Progenitor cell of endocrine pancreas (in vitro differentiated cells): ENCODE measurements at regions not wholly inside any gene's neighbourhood (a gene's known extent, or its start where the extent isn't known, plus 50 kb on each side); places are given as distances from the start of the nearest gene placed in this dataset.
"Not testable (repeated sequence)": the region's sequence is repeated elsewhere in the genome, so short reads cannot be mapped to it uniquely, and the experiment has no call there.

Experiments
- DNase-seq: peaks from one replicate; pipeline ENCODE4 v3.0.0; 2021; ENCODE audit warnings: low spot score; ENCODE audit not compliant: unreplicated experiment
- H3K27ac Mint-ChIP-seq: 2 replicates; pipeline ENCODE4 v1.8.0; 2021; ENCODE audit warnings: mild to moderate bottlenecking, moderate library complexity, mixed read lengths
- H3K27me3 Mint-ChIP-seq: 2 replicates; pipeline ENCODE4 v1.8.0; 2021; ENCODE audit warnings: mixed read lengths
- H3K36me3 Mint-ChIP-seq: 2 replicates; pipeline ENCODE4 v1.8.0; 2022; ENCODE audit warnings: mixed read lengths; ENCODE audit not compliant: insufficient read depth
- H3K4me1 Mint-ChIP-seq: 2 replicates; pipeline ENCODE4 v1.8.0; 2021; ENCODE audit warnings: low read depth, mixed read lengths
- H3K4me3 Mint-ChIP-seq: 2 replicates; pipeline ENCODE4 v1.8.0; 2021; ENCODE audit warnings: low read depth, mild to moderate bottlenecking, moderate library complexity, mixed read lengths
- H3K9me3 Mint-ChIP-seq: 2 replicates; pipeline ENCODE4 v1.8.0; 2021; ENCODE audit warnings: low read depth, mixed read lengths
- TF ChIP-seq, protein P1 (sequence below): fragments of 200-600 bp; sonication (generic); IDR thresholded peaks from one replicate; pipeline ENCODE4 v1.5.0; 2021; ENCODE audit warnings: antibody characterized with exemption, mild to moderate bottlenecking; ENCODE audit not compliant: unreplicated experiment

DNA sequence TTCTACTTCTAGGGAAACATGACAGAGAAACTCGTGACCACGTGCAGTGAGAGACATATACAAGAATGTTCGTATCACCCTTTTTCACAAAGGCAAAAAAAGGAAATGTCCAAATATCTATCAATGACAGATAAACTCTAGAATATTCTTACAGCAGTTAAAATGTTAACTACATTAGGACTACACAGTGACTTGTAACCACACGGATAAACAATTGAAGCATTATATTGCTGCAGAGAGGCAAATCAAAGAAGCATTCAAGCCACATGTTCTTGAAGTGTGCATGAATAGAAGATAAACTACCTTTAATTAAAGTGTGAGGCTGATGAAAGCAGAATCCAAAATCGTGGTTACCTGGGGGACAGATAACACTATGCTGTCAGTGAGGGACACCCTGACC lies 935.3 kb upstream of the KLHL29 start:
- no peaks in the 10 kb centered on the region for H3K27me3 Mint-ChIP-seq
- no peak overlapping the region for H3K27ac Mint-ChIP-seq
- H3K4me3 Mint-ChIP-seq = no peak overlapping the region
- no peak for DNase-seq
- H3K36me3 Mint-ChIP-seq = peaks cover 1% of the 10 kb centered on the region
- peaks cover 2% of the 10 kb centered on the region for H3K4me1 Mint-ChIP-seq
- TF ChIP-seq, protein P1, sequence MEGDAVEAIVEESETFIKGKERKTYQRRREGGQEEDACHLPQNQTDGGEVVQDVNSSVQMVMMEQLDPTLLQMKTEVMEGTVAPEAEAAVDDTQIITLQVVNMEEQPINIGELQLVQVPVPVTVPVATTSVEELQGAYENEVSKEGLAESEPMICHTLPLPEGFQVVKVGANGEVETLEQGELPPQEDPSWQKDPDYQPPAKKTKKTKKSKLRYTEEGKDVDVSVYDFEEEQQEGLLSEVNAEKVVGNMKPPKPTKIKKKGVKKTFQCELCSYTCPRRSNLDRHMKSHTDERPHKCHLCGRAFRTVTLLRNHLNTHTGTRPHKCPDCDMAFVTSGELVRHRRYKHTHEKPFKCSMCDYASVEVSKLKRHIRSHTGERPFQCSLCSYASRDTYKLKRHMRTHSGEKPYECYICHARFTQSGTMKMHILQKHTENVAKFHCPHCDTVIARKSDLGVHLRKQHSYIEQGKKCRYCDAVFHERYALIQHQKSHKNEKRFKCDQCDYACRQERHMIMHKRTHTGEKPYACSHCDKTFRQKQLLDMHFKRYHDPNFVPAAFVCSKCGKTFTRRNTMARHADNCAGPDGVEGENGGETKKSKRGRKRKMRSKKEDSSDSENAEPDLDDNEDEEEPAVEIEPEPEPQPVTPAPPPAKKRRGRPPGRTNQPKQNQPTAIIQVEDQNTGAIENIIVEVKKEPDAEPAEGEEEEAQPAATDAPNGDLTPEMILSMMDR = no peak
- H3K9me3 Mint-ChIP-seq = peaks cover 5% of the 10 kb centered on the region

DNA sequence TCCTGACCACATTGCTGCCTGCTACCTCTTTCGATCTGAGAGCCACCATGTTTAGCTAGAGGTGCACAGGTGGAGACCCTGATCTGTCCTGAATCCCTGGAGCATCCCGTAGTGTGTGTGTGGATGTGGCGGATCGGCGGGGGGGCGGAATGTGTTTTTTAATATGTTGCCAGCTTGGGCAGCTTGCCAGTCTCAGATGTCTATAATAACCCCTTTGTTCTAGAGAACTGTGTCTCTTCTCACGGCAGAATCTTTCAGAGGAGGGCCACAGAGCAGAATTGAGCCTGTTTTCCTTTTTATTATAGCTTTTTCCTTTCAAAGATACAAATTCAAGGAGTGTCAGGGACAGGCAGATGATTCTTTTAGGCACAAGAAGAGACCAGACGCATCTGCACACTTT lies 934.1 kb upstream of the KLHL29 start:
- TF ChIP-seq, protein P1 = no peak
- peaks cover 1% of the 10 kb centered on the region for H3K36me3 Mint-ChIP-seq
- H3K27me3 Mint-ChIP-seq = no peaks in the 10 kb centered on the region
- H3K9me3 Mint-ChIP-seq = peaks cover 5% of the 10 kb centered on the region
- no peak overlapping the region for H3K27ac Mint-ChIP-seq
- peaks cover 2% of the 10 kb centered on the region for H3K4me1 Mint-ChIP-seq
- no peak for DNase-seq
- H3K4me3 Mint-ChIP-seq = no peak overlapping the region

DNA sequence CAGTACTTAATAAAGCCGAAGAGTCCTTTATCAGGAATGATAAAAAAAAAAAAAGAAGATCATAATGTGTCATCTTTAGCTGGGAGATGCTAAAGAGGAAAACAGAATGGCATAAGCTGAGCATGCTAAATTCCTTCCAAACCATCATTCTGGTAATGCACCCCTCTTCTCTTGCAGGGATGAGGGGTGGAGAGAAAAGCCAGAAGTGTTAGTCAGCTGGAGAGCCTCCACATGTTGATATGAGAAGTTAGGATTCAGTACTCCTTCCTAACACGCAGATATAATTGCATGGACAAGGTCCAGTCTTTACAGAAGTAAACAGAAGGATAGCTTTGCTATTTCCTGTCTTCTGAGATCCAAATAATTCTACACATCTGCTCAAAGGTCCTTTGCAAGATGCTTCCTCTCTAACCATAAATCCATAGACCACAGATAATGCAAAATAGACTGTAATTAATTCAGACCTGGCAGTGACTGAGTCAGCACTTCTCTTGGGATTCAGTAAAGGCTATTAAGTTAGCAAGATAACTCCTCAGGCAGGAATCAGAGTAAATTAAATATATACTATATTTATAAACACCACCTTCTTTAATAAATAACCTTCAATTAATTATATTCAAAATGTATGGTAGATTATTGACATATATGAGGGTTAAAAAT lies 930.0 kb upstream of the KLHL29 start:
- H3K4me3 Mint-ChIP-seq = no peak overlapping the region
- no peak overlapping the region for H3K27ac Mint-ChIP-seq
- peaks cover 6% of the 10 kb centered on the region for H3K4me1 Mint-ChIP-seq

DNA sequence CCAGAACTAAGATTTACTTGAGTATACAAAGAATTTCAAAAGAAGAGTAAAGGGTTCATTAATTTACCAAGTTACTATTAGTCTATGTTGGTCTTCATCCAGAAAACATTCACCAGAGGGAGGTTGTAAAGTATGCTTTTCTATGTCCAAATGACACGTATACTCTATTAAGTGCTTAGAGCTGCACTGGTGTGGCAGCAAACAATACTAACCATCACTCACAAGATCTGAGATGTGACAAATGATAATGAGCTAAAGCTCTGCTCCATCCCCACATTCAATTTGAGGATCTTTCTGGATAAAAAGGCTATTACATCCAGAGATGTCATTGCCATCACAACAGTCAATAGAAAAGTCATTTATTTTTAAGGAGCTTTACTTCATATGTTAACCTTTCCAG lies 926.5 kb upstream of the KLHL29 start:
- Mint-ChIP-seq H3K9me3 (no peaks in the 10 kb centered on the region), H3K27ac (no peak overlapping the region), H3K27me3 (no peaks in the 10 kb centered on the region), H3K4me1 (peaks cover 6% of the 10 kb centered on the region), H3K4me3 (no peak overlapping the region), H3K36me3 (no peaks in the 10 kb centered on the region)
- TF ChIP-seq, protein P1 = no peak
- no peak for DNase-seq

More for the DNA sequence above, 930.0 kb upstream of the KLHL29 start:
- Mint-ChIP-seq H3K27me3 (no peaks in the 10 kb centered on the region), H3K36me3 (no peaks in the 10 kb centered on the region), H3K9me3 (no peaks in the 10 kb centered on the region)
- TF ChIP-seq, protein P1 = no peak
- DNase-seq = no peak

DNA sequence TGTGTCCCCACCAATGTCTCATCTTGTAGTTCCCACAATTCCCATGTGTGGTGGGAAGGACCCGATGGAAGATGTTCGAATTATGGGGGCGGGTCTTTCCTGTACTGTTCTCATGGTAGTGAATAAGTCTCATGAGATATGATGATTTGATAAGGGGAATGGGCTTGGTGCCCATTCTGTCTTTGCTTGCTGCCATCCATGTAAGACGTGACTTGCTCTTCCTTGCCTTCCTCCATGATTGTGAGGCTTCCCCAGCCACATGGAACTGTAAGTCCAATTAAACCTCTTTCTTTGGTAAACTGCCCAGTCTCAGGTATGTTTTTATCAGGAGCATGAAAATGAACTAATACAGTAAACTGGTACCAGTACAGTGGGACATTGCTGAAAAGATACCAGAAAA lies 909.9 kb upstream of the KLHL29 start:
- H3K9me3 Mint-ChIP-seq, H3K36me3 Mint-ChIP-seq, H3K4me3 Mint-ChIP-seq, H3K27me3 Mint-ChIP-seq, DNase-seq, H3K4me1 Mint-ChIP-seq, H3K27ac Mint-ChIP-seq: not testable (repeated sequence)

DNA sequence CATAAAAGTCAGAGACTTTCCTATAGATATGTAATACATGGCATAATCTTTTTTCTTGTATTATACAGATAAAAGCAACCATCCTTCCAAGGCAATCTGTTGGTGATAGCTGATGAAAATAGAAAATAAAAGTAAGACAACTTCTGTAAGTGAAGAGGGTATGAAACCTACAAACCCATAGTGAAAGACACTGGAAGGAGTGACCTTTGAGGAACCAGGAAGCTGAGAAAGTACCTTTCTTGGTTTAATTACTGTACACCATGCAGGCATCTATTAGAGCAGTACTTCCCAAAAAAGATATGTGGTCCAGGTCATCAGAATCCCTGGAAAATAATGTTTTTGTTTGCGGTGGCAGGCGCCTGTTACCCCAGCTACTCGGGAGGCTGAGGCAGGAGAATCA lies 906.6 kb upstream of the KLHL29 start:
- Mint-ChIP-seq H3K4me3 (no peak overlapping the region), H3K36me3 (no peaks in the 10 kb centered on the region), H3K4me1 (no peaks in the 10 kb centered on the region), H3K27ac (no peak overlapping the region), H3K27me3 (no peaks in the 10 kb centered on the region), H3K9me3 (peaks cover 9% of the 10 kb centered on the region)
- DNase-seq = no peak
- TF ChIP-seq, protein P1 = no peak
